SH-SY5Y (cell line): ENCODE measurements at regions not wholly inside any gene's neighbourhood (a gene's known extent, or its start where the extent isn't known, plus 50 kb on each side); places are given as distances from the start of the nearest gene placed in this dataset.

ENCODE experiments used
- GATA2 ChIP-seq: IDR thresholded peaks from 2 replicates; pipeline ENCODE4 v1.6.1; 2011; ENCODE audit warnings: mild to moderate bottlenecking, low read depth, low read length
- GATA3 ChIP-seq: IDR thresholded peaks from 2 replicates; pipeline ENCODE4 v1.6.1; 2011; ENCODE audit warnings: low read depth, mild to moderate bottlenecking, low read length, moderate library complexity

DNA sequence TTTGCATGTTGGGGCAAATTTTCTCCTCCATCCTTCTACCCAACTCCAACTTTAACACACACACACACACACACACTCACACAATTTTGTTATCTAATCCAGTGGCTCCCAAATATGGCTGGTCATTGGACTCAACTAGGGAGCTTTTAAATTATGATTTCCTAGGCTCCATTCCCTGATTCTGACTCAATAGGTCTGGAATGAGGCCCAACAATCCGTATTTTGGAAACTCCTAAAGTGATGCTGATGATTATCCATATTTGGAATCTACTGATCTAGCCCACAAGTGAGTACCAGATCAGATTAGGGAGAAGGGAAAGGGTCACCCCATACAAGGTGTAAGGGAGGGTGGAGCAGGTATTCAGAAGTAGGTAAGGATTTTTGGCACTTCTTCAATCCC is 309.7 kb downstream of the TLE1 start:
- TF ChIP-seq GATA2 (no peak), GATA3 (no peak)
